Activated CD4-positive, alpha-beta T cell treated with anti-CD3 and anti-CD28 coated beads, Interleukin-2, amount 10 ng/mL, durations not matched to agents 7 days and 5 days (primary cell): ENCODE measurements at regions not wholly inside any gene's neighbourhood (a gene's known extent, or its start where the extent isn't known, plus 50 kb on each side); places are given as distances from the start of the nearest gene placed in this dataset.
"Not testable (repeated sequence)": the region's sequence is repeated elsewhere in the genome, so short reads cannot be mapped to it uniquely, and the experiment has no call there.

Source experiments
- CTCF ChIA-PET: fragments of 350-600 bp; sonication (Branson Sonifier 250); formaldehyde crosslinking; loops from one replicate; lab custom pipeline; 2021; ENCODE audit warnings: antibody characterized with exemption; lab: Charles Lee
- POLR2A ChIA-PET: fragments of 350-600 bp; sonication (Branson Sonifier 250); formaldehyde crosslinking; loops from one replicate; lab custom pipeline; 2021; ENCODE audit warnings: antibody characterized with exemption; lab: Charles Lee
- DNase-seq: peaks from one replicate; pipeline ENCODE4 v3.0.0-alpha.2; 2020
- H3K27ac Mint-ChIP-seq: one replicate; pipeline ENCODE4 v1.8.0; 2021; ENCODE audit warnings: mild to moderate bottlenecking, moderate library complexity, mixed read lengths
- H3K27me3 Mint-ChIP-seq: one replicate; pipeline ENCODE4 v1.8.0; 2021; ENCODE audit warnings: mixed read lengths
- H3K36me3 Mint-ChIP-seq: one replicate; pipeline ENCODE4 v1.8.0; 2021; ENCODE audit warnings: low read depth, mixed read lengths
- H3K4me1 Mint-ChIP-seq: one replicate; pipeline ENCODE4 v1.8.0; 2021; ENCODE audit warnings: mixed read lengths
- H3K4me3 Mint-ChIP-seq: one replicate; pipeline ENCODE4 v1.8.0; 2021; ENCODE audit warnings: mild to moderate bottlenecking, moderate library complexity, mixed read lengths
- H3K9me3 Mint-ChIP-seq: one replicate; pipeline ENCODE4 v1.8.0; 2021; ENCODE audit warnings: mixed read lengths

- ChIA-PET CTCF (interaction anchor here (0.6 kb wide), 1 partner anchor 108 kb away, joined by 3 read pairs; no protein-coding TSS in a partner anchor), POLR2A (no interaction called here)
- no peaks in the 10 kb centered on the region for H3K27me3 Mint-ChIP-seq
- no peak for DNase-seq
- H3K9me3 Mint-ChIP-seq = no peaks in the 10 kb centered on the region
- no peaks in the 10 kb centered on the region for H3K4me1 Mint-ChIP-seq
- H3K27ac Mint-ChIP-seq = no peak overlapping the region
- no peak overlapping the region for H3K4me3 Mint-ChIP-seq
- no peaks in the 10 kb centered on the region for H3K36me3 Mint-ChIP-seq
Observed at GRCh38 chr3:168973206-168973605, 690.3 kb downstream of the MECOM start.

DNA sequence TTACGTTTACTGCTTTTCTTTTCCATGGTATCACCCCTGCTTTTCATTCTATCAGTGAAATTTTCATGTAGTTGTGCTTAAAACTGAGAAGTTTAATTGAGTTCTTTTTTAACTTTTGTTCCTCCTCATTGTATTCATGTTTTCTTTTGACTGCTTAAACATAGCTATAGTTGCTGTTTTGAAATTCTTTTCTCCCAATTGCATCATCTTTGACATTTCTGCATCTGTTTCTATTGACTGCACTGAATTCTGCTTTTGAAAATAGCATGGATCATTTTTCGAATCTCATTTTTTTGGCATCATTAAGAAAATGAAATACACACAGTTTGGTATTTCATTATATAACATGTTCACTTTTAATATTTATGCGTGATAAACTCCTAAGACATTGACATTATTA lies 694.9 kb downstream of the MECOM start:
- CTCF ChIA-PET = interaction anchor here (0.7 kb wide), 1 partner anchor 136 kb away, joined by 3 read pairs; no protein-coding TSS in a partner anchor
- no peaks in the 10 kb centered on the region for H3K27me3 Mint-ChIP-seq
- POLR2A ChIA-PET = no interaction called here
- H3K4me1 Mint-ChIP-seq = no peaks in the 10 kb centered on the region
- no peaks in the 10 kb centered on the region for H3K36me3 Mint-ChIP-seq
- H3K4me3 Mint-ChIP-seq = no peak overlapping the region
- H3K27ac Mint-ChIP-seq = no peak overlapping the region
- no peak for DNase-seq
- no peaks in the 10 kb centered on the region for H3K9me3 Mint-ChIP-seq

DNA sequence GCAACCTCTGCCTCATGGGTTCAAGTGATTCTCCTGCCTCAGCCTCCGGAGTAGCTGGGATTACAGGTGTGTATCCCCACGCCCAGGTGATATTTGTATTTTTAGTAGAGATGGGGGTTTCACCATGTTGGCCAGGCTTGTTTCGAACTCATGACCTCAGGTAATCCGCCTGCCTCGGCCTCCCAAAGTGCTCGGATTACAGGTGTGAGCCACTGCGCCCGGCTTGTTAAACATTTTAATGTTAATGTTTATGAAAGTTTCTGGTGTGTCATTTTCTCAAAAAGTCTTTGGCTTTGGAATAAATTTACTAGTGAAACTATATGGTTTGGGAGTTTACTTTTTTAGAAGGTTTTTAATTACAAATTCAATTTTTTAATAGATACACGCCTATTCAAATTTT lies 698.8 kb downstream of the MECOM start:
- Mint-ChIP-seq H3K27ac (no peak overlapping the region), H3K36me3 (no peaks in the 10 kb centered on the region), H3K4me1 (no peaks in the 10 kb centered on the region), H3K4me3 (no peak overlapping the region), H3K9me3 (no peaks in the 10 kb centered on the region), H3K27me3 (no peaks in the 10 kb centered on the region)
- ChIA-PET CTCF (no interaction called here), POLR2A (no interaction called here)
- DNase-seq = no peak

GRCh38 chr3:168961271-168961670 lies 702.2 kb downstream of the MECOM start:
- no peak overlapping the region for H3K4me3 Mint-ChIP-seq
- H3K36me3 Mint-ChIP-seq = no peaks in the 10 kb centered on the region
- no peaks in the 10 kb centered on the region for H3K27me3 Mint-ChIP-seq
- H3K9me3 Mint-ChIP-seq = no peaks in the 10 kb centered on the region
- H3K4me1 Mint-ChIP-seq = no peaks in the 10 kb centered on the region
- H3K27ac Mint-ChIP-seq = no peak overlapping the region
- DNase-seq = no peak
- ChIA-PET CTCF (no interaction called here), POLR2A (no interaction called here)

DNA sequence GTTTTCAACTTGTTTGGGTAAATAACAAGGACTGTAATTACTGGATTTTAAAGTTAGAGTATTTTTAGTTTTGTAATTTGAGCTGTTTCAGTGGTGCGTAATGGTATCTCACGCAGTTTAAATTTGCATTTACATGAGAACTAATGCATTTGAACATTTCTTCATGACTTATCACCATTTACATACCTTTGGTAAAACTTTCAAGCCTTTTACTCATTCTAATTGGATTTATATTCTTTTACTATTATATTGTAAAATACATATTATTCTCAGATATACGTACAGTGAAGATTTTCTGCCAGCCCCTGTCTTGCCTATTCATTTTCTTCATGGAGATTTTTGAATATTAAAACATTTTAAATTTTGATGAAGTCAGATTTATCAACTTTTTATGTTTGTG lies 703.8 kb downstream of the MECOM start:
- no peak overlapping the region for H3K4me3 Mint-ChIP-seq
- CTCF ChIA-PET = no interaction called here

GRCh38 chr3:168958466-168958865 lies 705.0 kb downstream of the MECOM start:
- H3K27me3 Mint-ChIP-seq = no peaks in the 10 kb centered on the region
- no peak for DNase-seq
- H3K4me3 Mint-ChIP-seq = no peak overlapping the region
- no peak overlapping the region for H3K27ac Mint-ChIP-seq
- ChIA-PET CTCF (no interaction called here), POLR2A (no interaction called here)
- peaks cover 3% of the 10 kb centered on the region for H3K9me3 Mint-ChIP-seq
- no peaks in the 10 kb centered on the region for H3K36me3 Mint-ChIP-seq
- no peaks in the 10 kb centered on the region for H3K4me1 Mint-ChIP-seq

More for the DNA sequence above, 703.8 kb downstream of the MECOM start:
- no peak for DNase-seq
- Mint-ChIP-seq H3K27ac (no peak overlapping the region), H3K9me3 (no peaks in the 10 kb centered on the region), H3K27me3 (no peaks in the 10 kb centered on the region), H3K4me1 (no peaks in the 10 kb centered on the region), H3K36me3 (no peaks in the 10 kb centered on the region)
- POLR2A ChIA-PET = no interaction called here

GRCh38 chr3:168956076-168956475 lies 707.4 kb downstream of the MECOM start:
- Mint-ChIP-seq H3K36me3 (no peaks in the 10 kb centered on the region), H3K4me1 (no peaks in the 10 kb centered on the region), H3K27ac (no peak overlapping the region), H3K4me3 (no peak overlapping the region), H3K27me3 (no peaks in the 10 kb centered on the region), H3K9me3 (peaks cover 3% of the 10 kb centered on the region)
- ChIA-PET POLR2A (no interaction called here), CTCF (no interaction called here)
- DNase-seq = no peak

- no peak overlapping the region for H3K4me3 Mint-ChIP-seq
- ChIA-PET CTCF (interaction anchor here (1.0 kb wide), 1 partner anchor 96 kb away, joined by 3 read pairs; no protein-coding TSS in a partner anchor), POLR2A (no interaction called here)
- no peaks in the 10 kb centered on the region for H3K27me3 Mint-ChIP-seq
- no peaks in the 10 kb centered on the region for H3K4me1 Mint-ChIP-seq
- peaks cover 3% of the 10 kb centered on the region for H3K9me3 Mint-ChIP-seq
- H3K27ac Mint-ChIP-seq = no peak overlapping the region
- no peak for DNase-seq
- H3K36me3 Mint-ChIP-seq = no peaks in the 10 kb centered on the region
Observed at GRCh38 chr3:168952551-168952950, 711.0 kb downstream of the MECOM start.

- Mint-ChIP-seq H3K9me3 (peaks cover 3% of the 10 kb centered on the region), H3K36me3 (no peaks in the 10 kb centered on the region), H3K27me3 (no peaks in the 10 kb centered on the region), H3K4me1 (no peaks in the 10 kb centered on the region), H3K4me3 (no peak overlapping the region), H3K27ac (no peak overlapping the region)
- ChIA-PET CTCF (no interaction called here), POLR2A (no interaction called here)
- DNase-seq = no peak
Observed at GRCh38 chr3:168951884-168952283, 711.6 kb downstream of the MECOM start.

DNA sequence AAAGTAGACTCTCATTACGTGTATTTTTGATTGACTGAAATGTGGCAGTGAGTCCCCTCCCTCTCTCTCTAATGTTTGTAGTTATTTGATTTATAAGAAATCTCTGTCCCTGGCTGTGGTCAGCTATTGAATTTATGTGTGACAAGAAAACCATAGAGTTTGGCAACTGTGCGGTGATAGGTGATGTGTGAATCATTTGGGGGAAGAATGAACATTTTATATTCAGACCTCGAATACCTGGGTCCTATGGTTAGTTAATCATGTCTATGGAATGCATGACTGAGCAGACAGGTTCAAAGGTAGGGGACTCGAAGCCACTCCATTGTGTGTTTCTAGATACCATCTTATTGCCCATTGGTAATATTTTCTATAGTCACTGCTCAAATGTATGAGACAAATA lies 712.1 kb downstream of the MECOM start:
- ChIA-PET CTCF (no interaction called here), POLR2A (no interaction called here)
- Mint-ChIP-seq H3K36me3 (no peaks in the 10 kb centered on the region), H3K27me3 (no peaks in the 10 kb centered on the region), H3K9me3 (peaks cover 3% of the 10 kb centered on the region), H3K4me1 (no peaks in the 10 kb centered on the region), H3K4me3 (no peak overlapping the region), H3K27ac (no peak overlapping the region)
- no peak for DNase-seq

DNA sequence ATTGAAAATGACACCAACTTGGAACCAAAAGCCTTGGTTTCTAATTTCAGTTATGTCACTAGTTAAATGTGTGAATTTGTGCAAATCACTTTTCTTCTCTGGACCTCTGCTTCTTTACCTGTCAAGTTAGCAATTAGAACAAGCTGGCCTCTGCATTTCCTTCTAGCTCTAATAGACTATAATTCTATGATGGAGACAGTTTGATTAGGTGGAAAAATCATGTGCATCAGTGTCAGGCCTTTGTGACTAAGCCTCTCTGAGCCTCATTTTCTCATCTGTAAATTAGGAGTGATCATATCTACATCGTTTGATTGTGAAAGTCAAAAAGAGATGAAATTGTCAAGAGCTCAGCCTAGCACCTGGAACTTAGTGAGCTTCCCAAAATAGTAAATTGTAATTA lies 712.9 kb downstream of the MECOM start:
- Mint-ChIP-seq H3K27ac (no peak overlapping the region), H3K27me3 (no peaks in the 10 kb centered on the region), H3K36me3 (no peaks in the 10 kb centered on the region), H3K9me3 (peaks cover 3% of the 10 kb centered on the region), H3K4me1 (no peaks in the 10 kb centered on the region), H3K4me3 (no peak overlapping the region)
- ChIA-PET CTCF (no interaction called here), POLR2A (no interaction called here)
- no peak for DNase-seq

GRCh38 chr3:168939651-168940238 lies 723.8 kb downstream of the MECOM start:
- no peaks in the 10 kb centered on the region for H3K9me3 Mint-ChIP-seq
- no peak for DNase-seq
- no peaks in the 10 kb centered on the region for H3K27me3 Mint-ChIP-seq
- ChIA-PET POLR2A (no interaction called here), CTCF (no interaction called here)
- H3K4me1 Mint-ChIP-seq = no peaks in the 10 kb centered on the region
- no peaks in the 10 kb centered on the region for H3K36me3 Mint-ChIP-seq
- H3K4me3 Mint-ChIP-seq = no peak overlapping the region
- no peak overlapping the region for H3K27ac Mint-ChIP-seq

- Mint-ChIP-seq H3K9me3 (no peaks in the 10 kb centered on the region), H3K4me3 (no peak overlapping the region), H3K4me1 (no peaks in the 10 kb centered on the region), H3K27me3 (no peaks in the 10 kb centered on the region), H3K36me3 (no peaks in the 10 kb centered on the region), H3K27ac (no peak overlapping the region)
- DNase-seq = no peak
- ChIA-PET POLR2A (no interaction called here), CTCF (no interaction called here)
Observed at GRCh38 chr3:168933614-168934013, 729.9 kb downstream of the MECOM start.

DNA sequence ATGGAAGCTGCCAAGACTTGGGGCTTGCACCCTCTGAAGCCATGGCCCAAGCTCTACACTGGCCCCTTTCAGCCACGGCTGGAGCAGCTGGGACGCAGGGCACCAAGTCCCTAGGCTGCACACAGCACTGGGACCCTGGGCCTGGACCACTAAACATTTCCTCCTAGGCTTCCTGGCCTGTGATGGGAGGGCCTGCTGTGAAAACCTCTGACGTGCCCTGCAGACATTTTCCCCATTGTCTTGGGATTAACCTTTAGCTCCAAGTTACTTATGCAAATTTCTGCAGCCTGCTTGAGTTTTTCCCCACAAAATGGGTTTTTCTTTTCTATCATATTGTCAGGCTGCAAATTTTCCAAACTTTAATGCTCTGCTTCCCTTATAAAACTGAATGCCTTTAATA lies 733.5 kb downstream of the MECOM start:
- H3K36me3 Mint-ChIP-seq, CTCF ChIA-PET, H3K4me1 Mint-ChIP-seq, DNase-seq, H3K27ac Mint-ChIP-seq, POLR2A ChIA-PET, H3K27me3 Mint-ChIP-seq, H3K4me3 Mint-ChIP-seq, H3K9me3 Mint-ChIP-seq: not testable (repeated sequence)
